GM12872 (cell line): ENCODE measurements at regions not wholly inside any gene's neighbourhood (a gene's known extent, or its start where the extent isn't known, plus 50 kb on each side); places are given as distances from the start of the nearest gene placed in this dataset.

Source experiments
- TF ChIP-seq, protein P1 (sequence below): IDR thresholded peaks from 3 replicates; pipeline ENCODE4 v1.5.1; 2011; ENCODE audit warnings: low read depth, mild to moderate bottlenecking, low read length, moderate library complexity; ENCODE audit not compliant: insufficient read depth

DNA sequence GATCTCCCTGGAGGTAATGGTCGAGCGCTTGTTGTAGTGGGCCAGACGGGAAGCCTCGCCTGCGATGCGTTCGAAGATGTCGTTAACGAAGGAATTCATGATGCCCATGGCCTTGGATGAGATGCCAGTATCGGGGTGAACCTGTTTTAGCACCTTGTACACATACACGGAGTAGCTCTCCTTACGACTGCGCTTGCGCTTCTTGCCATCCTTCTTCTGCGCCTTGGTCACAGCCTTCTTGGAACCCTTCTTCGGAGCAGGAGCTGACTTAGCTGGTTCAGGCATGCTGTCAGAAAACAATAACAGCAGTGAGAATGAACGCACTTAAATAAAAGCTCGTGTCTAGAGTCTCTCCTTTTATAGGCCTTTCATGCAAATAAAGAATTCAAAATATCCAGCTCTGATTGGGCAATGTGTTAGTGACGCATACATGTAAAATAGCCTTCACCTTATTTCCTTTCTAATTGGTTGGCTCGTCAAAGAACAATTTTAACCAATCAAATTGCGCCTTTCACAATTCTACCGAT, 129.2 kb downstream of the HFE start:
- TF ChIP-seq, protein P1, sequence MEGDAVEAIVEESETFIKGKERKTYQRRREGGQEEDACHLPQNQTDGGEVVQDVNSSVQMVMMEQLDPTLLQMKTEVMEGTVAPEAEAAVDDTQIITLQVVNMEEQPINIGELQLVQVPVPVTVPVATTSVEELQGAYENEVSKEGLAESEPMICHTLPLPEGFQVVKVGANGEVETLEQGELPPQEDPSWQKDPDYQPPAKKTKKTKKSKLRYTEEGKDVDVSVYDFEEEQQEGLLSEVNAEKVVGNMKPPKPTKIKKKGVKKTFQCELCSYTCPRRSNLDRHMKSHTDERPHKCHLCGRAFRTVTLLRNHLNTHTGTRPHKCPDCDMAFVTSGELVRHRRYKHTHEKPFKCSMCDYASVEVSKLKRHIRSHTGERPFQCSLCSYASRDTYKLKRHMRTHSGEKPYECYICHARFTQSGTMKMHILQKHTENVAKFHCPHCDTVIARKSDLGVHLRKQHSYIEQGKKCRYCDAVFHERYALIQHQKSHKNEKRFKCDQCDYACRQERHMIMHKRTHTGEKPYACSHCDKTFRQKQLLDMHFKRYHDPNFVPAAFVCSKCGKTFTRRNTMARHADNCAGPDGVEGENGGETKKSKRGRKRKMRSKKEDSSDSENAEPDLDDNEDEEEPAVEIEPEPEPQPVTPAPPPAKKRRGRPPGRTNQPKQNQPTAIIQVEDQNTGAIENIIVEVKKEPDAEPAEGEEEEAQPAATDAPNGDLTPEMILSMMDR = no peak

DNA sequence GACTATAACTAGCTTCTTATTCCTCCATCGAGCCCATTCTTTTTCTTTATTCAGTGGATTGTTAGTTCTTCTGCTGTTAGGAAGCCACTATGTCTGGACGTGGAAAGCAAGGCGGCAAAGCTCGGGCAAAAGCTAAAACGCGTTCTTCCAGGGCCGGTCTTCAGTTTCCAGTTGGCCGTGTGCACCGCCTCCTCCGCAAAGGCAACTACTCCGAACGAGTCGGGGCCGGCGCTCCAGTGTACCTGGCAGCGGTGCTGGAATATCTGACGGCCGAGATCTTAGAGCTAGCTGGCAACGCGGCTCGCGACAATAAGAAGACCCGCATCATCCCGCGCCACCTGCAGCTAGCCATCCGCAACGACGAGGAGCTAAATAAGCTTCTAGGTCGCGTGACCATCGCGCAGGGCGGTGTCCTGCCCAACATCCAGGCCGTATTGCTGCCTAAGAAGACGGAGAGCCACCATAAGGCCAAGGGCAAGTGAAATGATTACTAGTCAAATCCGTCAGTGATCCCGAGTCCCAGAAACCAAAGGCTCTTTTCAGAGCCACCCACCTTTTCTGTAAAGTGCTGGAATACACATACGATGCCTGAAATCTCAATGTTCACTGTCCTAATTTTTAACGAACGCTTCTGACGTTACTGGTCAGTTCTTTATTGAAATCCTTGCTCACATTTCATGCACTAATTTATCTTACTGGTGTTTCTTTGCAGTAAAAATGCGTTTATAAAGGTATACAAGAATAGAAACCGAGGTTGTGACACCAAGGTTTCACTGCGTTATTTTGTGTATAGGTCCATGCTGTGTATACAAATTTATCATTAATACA, 129.9 kb downstream of the HFE start:
- TF ChIP-seq, protein P1 = no peak

DNA sequence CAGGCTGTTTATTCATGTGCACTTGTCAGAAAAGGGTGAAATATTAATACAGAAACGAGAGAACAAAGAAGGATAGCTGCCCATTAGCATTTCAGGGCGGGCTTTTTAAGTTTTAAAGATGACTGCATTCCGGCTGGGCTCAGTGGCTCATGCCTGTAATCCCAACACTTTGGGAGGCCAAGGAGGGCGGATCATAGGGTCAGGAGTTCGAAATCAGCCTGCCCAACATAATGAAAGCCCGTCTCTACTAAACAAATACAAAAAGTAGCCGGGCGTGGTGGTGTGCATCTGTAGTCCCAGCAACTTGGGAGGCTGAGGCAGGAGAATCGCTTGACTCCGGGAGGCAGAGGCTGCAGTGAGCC, 130.5 kb downstream of the HFE start:
- TF ChIP-seq, protein P1 = no peak

- TF ChIP-seq, protein P1 = no peak
These were observed 131.6 kb downstream of the HFE start for GRCh38 chr6:26218824-26219223.

- TF ChIP-seq, protein P1 = no peak
These were observed 133.1 kb downstream of the HFE start for GRCh38 chr6:26220145-26220970.

DNA sequence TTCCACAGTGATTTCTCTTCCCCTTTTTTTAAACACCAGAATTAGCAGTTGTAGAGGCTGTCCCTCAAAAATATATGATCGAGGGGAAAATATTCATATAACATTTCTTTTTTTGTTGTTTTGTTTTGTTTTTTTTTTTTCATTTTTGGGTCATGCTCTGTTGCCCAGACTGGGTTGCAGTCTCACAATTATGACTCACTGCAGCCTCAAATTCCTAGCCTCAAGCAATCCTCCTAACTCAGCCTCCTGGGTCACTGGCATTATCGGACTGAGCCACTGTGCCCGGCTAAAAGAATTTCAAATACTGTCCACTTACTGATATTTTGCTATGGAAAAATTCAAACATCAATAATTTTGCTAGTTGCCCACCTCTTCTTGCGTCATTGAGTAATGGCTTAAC, 134.0 kb downstream of the HFE start:
- TF ChIP-seq, protein P1 = no peak

GRCh38 chr6:26222571-26222970, 135.3 kb downstream of the HFE start:
- TF ChIP-seq, protein P1 = no peak
